ENCODE measurements at regions not wholly inside any gene's neighbourhood (a gene's known extent, or its start where the extent isn't known, plus 50 kb on each side); places are given as distances from the start of the nearest gene placed in this dataset.

- Histone ChIP-seq H3K9me3 (ENCODE audit: control insufficient read depth in 4 of 4, low read length in 3 of 4) (peaks cover 0 to 1% (median 0%) of the 10 kb centered on the region in 4 donors), H3K27me3 (ENCODE audit: control insufficient read depth in 4 of 4, insufficient read depth in 4 of 4, low read length in 3 of 4) (no peaks in the 10 kb centered on the region), H3K36me3 (ENCODE audit: control insufficient read depth in 4 of 4, insufficient read depth in 3 of 4, low read depth in 1 of 4, low read length in 3 of 4) (no peaks in the 10 kb centered on the region), H3K9ac (ENCODE audit: low read depth in 1 of 2, low read length in 2 of 2) (no peak overlapping the region), H3K4me1 (ENCODE audit: control insufficient read depth in 4 of 4, insufficient read depth in 4 of 4, low read length in 3 of 4) (no peaks in the 10 kb centered on the region), H3K4me3 (ENCODE audit: low read depth in 1 of 3, low read length in 3 of 3) (no peak overlapping the region), H3K27ac (ENCODE audit: low read depth in 1 of 2, low read length in 2 of 2) (no peak overlapping the region)
- TF ChIP-seq RAD21 (IDR thresholded peaks at IDR 0.05) (no peak), SP1 (IDR thresholded peaks at IDR 0.05) (no peak), ZBTB33 (IDR thresholded peaks at IDR 0.05) (no peak), CTCF (IDR thresholded peaks at IDR 0.05; ENCODE audit: low read depth, low read length, missing input control) (no peak)
- WGBS: 82% methylated on average over 1 of the region's 1 CpG
- DNase-seq (ENCODE audit: low spot score): no peak
These were observed 493.2 kb upstream of the ADARB2 start for GRCh38 chr10:2230478-2230877.

- no peak overlapping the region for H3K9ac ChIP-seq (ENCODE audit: low read depth in 1 of 2, low read length in 2 of 2)
- H3K27ac ChIP-seq (ENCODE audit: low read depth in 1 of 2, low read length in 2 of 2): no peak overlapping the region
- no peaks in the 10 kb centered on the region for H3K27me3 ChIP-seq (ENCODE audit: control insufficient read depth in 4 of 4, insufficient read depth in 4 of 4, low read length in 3 of 4)
- WGBS: 78% methylated on average over 5 of the region's 5 CpGs
- no peak for TF ChIP-seq YY1 (IDR thresholded peaks at IDR 0.05)
- no peak for TF ChIP-seq TAF1 (conservative IDR thresholded peaks at IDR 0.05)
- no peak for TF ChIP-seq HNF4A (conservative IDR thresholded peaks at IDR 0.05)
- no peak for TF ChIP-seq EGR1 (IDR thresholded peaks at IDR 0.05; ENCODE audit: low read depth in 2 of 2)
- TF ChIP-seq ZBTB33 (IDR thresholded peaks at IDR 0.05): no peak
- TF ChIP-seq MAX (IDR thresholded peaks at IDR 0.05): no peak
- TF ChIP-seq SP1 (IDR thresholded peaks at IDR 0.05): no peak
- no peak for TF ChIP-seq HNF4G (IDR thresholded peaks at IDR 0.05)
- no peak for TF ChIP-seq RXRA (IDR thresholded peaks at IDR 0.05)
- no peak for TF ChIP-seq RAD21 (IDR thresholded peaks at IDR 0.05)
- TF ChIP-seq REST (IDR thresholded peaks at IDR 0.05): no peak
- no peak for TF ChIP-seq NR2F2 (IDR thresholded peaks at IDR 0.05)
- no peak for TF ChIP-seq ATF3 (IDR thresholded peaks at IDR 0.05)
- TF ChIP-seq FOXA2 (IDR thresholded peaks at IDR 0.05): no peak
- TF ChIP-seq FOXA1 (IDR thresholded peaks at IDR 0.05): no peak
- TF ChIP-seq JUND (IDR thresholded peaks at IDR 0.05): no peak
- TF ChIP-seq CTCF (IDR thresholded peaks at IDR 0.05; ENCODE audit: low read depth, low read length, missing input control): no peak
- H3K4me3 ChIP-seq (ENCODE audit: low read depth in 1 of 3, low read length in 3 of 3): no peak overlapping the region
- no peak for DNase-seq (ENCODE audit: low spot score)
- H3K4me1 ChIP-seq (ENCODE audit: control insufficient read depth in 4 of 4, insufficient read depth in 4 of 4, low read length in 3 of 4): no peaks in the 10 kb centered on the region
- H3K36me3 ChIP-seq (ENCODE audit: control insufficient read depth in 4 of 4, insufficient read depth in 3 of 4, low read depth in 1 of 4, low read length in 3 of 4): no peaks in the 10 kb centered on the region
- H3K9me3 ChIP-seq (ENCODE audit: control insufficient read depth in 4 of 4, low read length in 3 of 4): peaks cover 0 to 1% (median 0%) of the 10 kb centered on the region in 4 donors
These were observed 491.1 kb upstream of the ADARB2 start for GRCh38 chr10:2228320-2228901.
